CD4-positive, CD25-positive, alpha-beta regulatory T cell (primary cell): ENCODE measurements at regions not wholly inside any gene's neighbourhood (a gene's known extent, or its start where the extent isn't known, plus 50 kb on each side); places are given as distances from the start of the nearest gene placed in this dataset.
"Not testable (repeated sequence)": the region's sequence is repeated elsewhere in the genome, so short reads cannot be mapped to it uniquely, and the experiment has no call there.

Experiments used
- ATAC-seq, 2 donors: fragments of 150-1000 bp; cut with Tn5 transposase; one replicate each; pipeline ENCODE4 v1.10.0; 2021; ENCODE audit warnings: low read depth in 2 of 2, moderate number of reproducible peaks in 2 of 2, moderate library complexity in 1 of 2
- DNase-seq, 3 donors: peaks; one replicate each; pipeline versions ENCODE4 v3.0.0 to v3.0.0-alpha.2; 2012 to 2022; ENCODE audit warnings: mixed read lengths in 1 of 3
- H3K27ac ChIP-seq: one replicate; pipeline ENCODE4 v1.7.0; 2013; ENCODE audit warnings: mild to moderate bottlenecking, low read length; ENCODE audit not compliant: insufficient read depth, poor library complexity, severe bottlenecking
- H3K27me3 ChIP-seq: one replicate; pipeline ENCODE4 v1.7.0; 2013; ENCODE audit warnings: low read length; ENCODE audit not compliant: control insufficient read depth, insufficient read depth
- H3K36me3 ChIP-seq: one replicate; pipeline ENCODE4 v1.7.0; 2013; ENCODE audit warnings: mild to moderate bottlenecking, low read length, moderate library complexity; ENCODE audit not compliant: control insufficient read depth, insufficient read depth
- H3K4me1 ChIP-seq: 2 replicates; pipeline ENCODE4 v1.7.0; 2013; ENCODE audit warnings: mild to moderate bottlenecking, low read length; ENCODE audit not compliant: insufficient read depth, control insufficient read depth, poor library complexity, severe bottlenecking
- H3K4me3 ChIP-seq: one replicate; pipeline ENCODE4 v1.7.0; 2013; ENCODE audit warnings: low read depth, mild to moderate bottlenecking, low read length, moderate library complexity
- H3K9me3 ChIP-seq, 2 experiments: 1 replicate in 1 of 2; 2 replicates in 1 of 2; pipeline ENCODE4 v1.7.0; 2013; ENCODE audit warnings: low read length in 2 of 2, mild to moderate bottlenecking in 1 of 2, moderate library complexity in 1 of 2; ENCODE audit not compliant: control insufficient read depth in 2 of 2
- H3K27ac Mint-ChIP-seq, 3 donors: one replicate each; pipeline ENCODE4 v1.8.0; 2020 to 2022; ENCODE audit warnings: mild to moderate bottlenecking in 3 of 3, mixed read lengths in 3 of 3, moderate library complexity in 2 of 3
- H3K27me3 Mint-ChIP-seq: one replicate; pipeline ENCODE4 v1.8.0; 2022; ENCODE audit warnings: mild to moderate bottlenecking, mixed read lengths
- H3K36me3 Mint-ChIP-seq: one replicate; pipeline ENCODE4 v1.8.0; 2020; ENCODE audit warnings: mixed read lengths
- H3K4me1 Mint-ChIP-seq, 4 donors: one replicate each; pipeline ENCODE4 v1.8.0; 2020 to 2022; ENCODE audit warnings: mixed read lengths in 4 of 4, mild to moderate bottlenecking in 1 of 4
- H3K4me3 Mint-ChIP-seq, 4 donors: one replicate each; pipeline ENCODE4 v1.8.0; 2020 to 2022; ENCODE audit warnings: mild to moderate bottlenecking in 4 of 4, mixed read lengths in 4 of 4, moderate library complexity in 3 of 4
- H3K9me3 Mint-ChIP-seq, 7 donors: one replicate each; pipeline ENCODE4 v1.8.0; 2020 to 2022; ENCODE audit warnings: mixed read lengths in 7 of 7, mild to moderate bottlenecking in 3 of 7, moderate library complexity in 2 of 7

GRCh38 chr14:22491053-22491452, 98.0 kb downstream of the DAD1 start:
- Histone ChIP-seq H3K4me3 (peak overlapping the region; percentile 82), H3K27ac (peak overlapping the region; percentile 63)
- peak overlapping the region; percentile 93 to 99 (median 96) for H3K4me3 Mint-ChIP-seq
- not testable (repeated sequence) for ATAC-seq, H3K27me3 Mint-ChIP-seq, H3K36me3 ChIP-seq, H3K9me3 Mint-ChIP-seq, DNase-seq, H3K27me3 ChIP-seq, H3K9me3 ChIP-seq, H3K4me1 ChIP-seq
- H3K27ac Mint-ChIP-seq, result peak overlapping the region; percentile 83 to 99 (median 86)
- peaks cover 0 to 14% (median 0%) of the 10 kb centered on the region in 4 donors for H3K4me1 Mint-ChIP-seq
- peaks cover 38% of the 10 kb centered on the region for H3K36me3 Mint-ChIP-seq

DNA sequence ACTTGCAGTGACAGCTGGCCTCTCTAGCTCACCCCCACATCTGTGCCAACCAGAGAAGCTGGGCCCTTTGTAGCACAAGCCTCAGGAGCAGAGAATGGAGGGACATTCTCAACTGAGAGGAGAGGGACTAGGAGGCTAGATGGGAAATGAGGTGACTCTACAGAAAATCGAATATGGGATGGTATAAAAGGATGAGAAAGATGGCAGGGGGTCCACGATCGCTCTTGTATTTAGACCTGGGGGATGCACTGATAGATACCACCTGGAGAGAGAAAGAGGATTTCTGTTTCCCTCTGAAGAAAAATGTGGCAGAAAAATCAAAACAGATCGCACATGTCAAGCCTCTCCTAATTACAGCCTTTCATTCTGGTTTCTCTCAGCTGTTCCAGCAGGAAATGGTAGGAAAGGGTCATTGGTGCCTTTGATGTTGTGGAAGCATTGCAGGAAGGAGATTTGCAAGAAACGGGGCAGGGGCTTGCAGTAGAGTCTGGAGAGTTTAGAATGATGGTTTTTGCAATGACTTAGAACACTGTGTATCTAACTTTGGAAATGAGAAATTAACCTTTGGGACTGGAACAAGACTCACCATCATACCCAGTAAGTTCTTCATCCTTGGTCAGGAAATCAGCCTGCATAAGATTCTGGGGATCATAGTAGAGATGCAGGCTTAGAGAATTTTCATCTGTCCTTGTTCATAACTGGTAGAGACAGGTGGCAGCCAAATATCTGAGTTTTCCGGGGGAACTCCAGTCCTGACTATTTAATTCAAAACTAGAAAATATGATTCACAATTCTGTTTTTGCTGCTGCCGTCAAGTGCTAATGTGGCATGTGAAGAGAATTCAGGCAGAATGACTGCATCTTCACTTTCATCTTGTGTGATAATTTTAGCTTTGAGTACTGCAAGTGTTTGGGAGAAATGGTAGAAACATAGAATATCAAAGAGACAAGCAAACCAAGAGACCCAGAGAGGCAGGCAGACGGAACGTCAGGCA, 98.8 kb downstream of the DAD1 start:
- peak overlapping the region; percentile 93 to 99 (median 96) for H3K4me3 Mint-ChIP-seq
- ATAC-seq (no peak), DNase-seq (no peak)
- H3K36me3 Mint-ChIP-seq, result peaks cover 38% of the 10 kb centered on the region
- peak overlapping the region; percentile 83 to 99 (median 88) for H3K27ac Mint-ChIP-seq
- peak overlapping the region; percentile 63 for H3K27ac ChIP-seq
- H3K4me3 ChIP-seq, result peak overlapping the region; percentile 82
- peaks cover 0 to 14% (median 0%) of the 10 kb centered on the region in 4 donors for H3K4me1 Mint-ChIP-seq
- H3K27me3 ChIP-seq, result no peaks in the 10 kb centered on the region
- H3K9me3 Mint-ChIP-seq, result peaks cover 0 to 2% (median 0%) of the 10 kb centered on the region in 7 donors
- H3K27me3 Mint-ChIP-seq, result no peaks in the 10 kb centered on the region
- H3K36me3 ChIP-seq, result peaks cover 5% of the 10 kb centered on the region
- H3K9me3 ChIP-seq, result no peaks in the 10 kb centered on the region
- peaks cover 4% of the 10 kb centered on the region for H3K4me1 ChIP-seq

GRCh38 chr14:22489244-22489545, 99.8 kb downstream of the DAD1 start:
- Mint-ChIP-seq H3K27ac (peak overlapping the region; percentile 83 to 89 (median 88)), H3K9me3 (peaks cover 0 to 2% (median 0%) of the 10 kb centered on the region in 7 donors), H3K27me3 (no peaks in the 10 kb centered on the region), H3K36me3 (peaks cover 34% of the 10 kb centered on the region), H3K4me3 (peak overlapping the region; percentile 93 to 99 (median 96)), H3K4me1 (peaks cover 0 to 10% (median 0%) of the 10 kb centered on the region in 4 donors)
- Histone ChIP-seq H3K27ac (no peak overlapping the region), H3K9me3 (no peaks in the 10 kb centered on the region), H3K4me3 (peak overlapping the region; percentile 82), H3K36me3 (peaks cover 3% of the 10 kb centered on the region), H3K4me1 (peaks cover 4% of the 10 kb centered on the region), H3K27me3 (no peaks in the 10 kb centered on the region)
- ATAC-seq, result no peak
- DNase-seq, result no peak

GRCh38 chr14:22488522-22489243, 100.3 kb downstream of the DAD1 start:
- peak overlapping the region; percentile 83 to 95 (median 88) for H3K27ac Mint-ChIP-seq
- no peaks in the 10 kb centered on the region for H3K27me3 Mint-ChIP-seq
- peaks cover 30% of the 10 kb centered on the region for H3K36me3 Mint-ChIP-seq
- H3K36me3 ChIP-seq, result no peaks in the 10 kb centered on the region
- H3K4me3 Mint-ChIP-seq, result peak overlapping the region; percentile 93 to 99 (median 96)
- H3K9me3 ChIP-seq, result no peaks in the 10 kb centered on the region
- H3K4me1 ChIP-seq, result peaks cover 2% of the 10 kb centered on the region
- no peak for ATAC-seq
- peaks cover 0 to 7% (median 0%) of the 10 kb centered on the region in 4 donors for H3K4me1 Mint-ChIP-seq
- peaks cover 0 to 3% (median 0%) of the 10 kb centered on the region in 7 donors for H3K9me3 Mint-ChIP-seq
- peak overlapping the region; percentile 82 for H3K4me3 ChIP-seq
- no peak for DNase-seq
- peak overlapping the region; percentile 55 for H3K27ac ChIP-seq
- H3K27me3 ChIP-seq, result no peaks in the 10 kb centered on the region

DNA sequence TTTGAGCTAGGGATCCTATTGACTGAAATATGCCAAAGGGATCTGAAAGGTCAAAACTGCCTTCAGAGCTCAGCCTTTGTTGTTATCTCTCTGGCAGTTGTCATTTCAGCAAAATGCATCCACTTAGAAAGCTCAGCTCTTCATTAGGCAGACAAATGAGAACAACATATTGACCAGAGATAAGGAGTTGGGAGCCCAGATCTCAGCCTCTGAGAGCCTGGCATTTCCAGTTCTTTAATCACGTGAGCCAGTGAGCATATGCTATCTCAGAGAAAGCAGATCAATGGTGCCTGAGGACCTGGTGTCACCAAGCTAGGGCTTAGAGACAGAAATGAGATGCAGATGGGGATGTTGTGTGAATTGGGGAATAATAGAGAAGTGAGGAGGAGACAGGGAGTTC, 101.1 kb downstream of the DAD1 start:
- peak overlapping the region; percentile 55 for H3K27ac ChIP-seq
- Mint-ChIP-seq H3K9me3 (peaks cover 0 to 3% (median 0%) of the 10 kb centered on the region in 7 donors), H3K36me3 (peaks cover 26% of the 10 kb centered on the region), H3K27me3 (no peaks in the 10 kb centered on the region), H3K4me3 (peak overlapping the region; percentile 93 to 99 (median 96)), H3K27ac (peak overlapping the region in 2 of 3 donors; percentile 62 to 90), H3K4me1 (peaks cover 0 to 7% (median 0%) of the 10 kb centered on the region in 4 donors)
- H3K36me3 ChIP-seq, result no peaks in the 10 kb centered on the region
- H3K4me3 ChIP-seq, result peak overlapping the region; percentile 82
- no peaks in the 10 kb centered on the region for H3K4me1 ChIP-seq
- no peaks in the 10 kb centered on the region for H3K27me3 ChIP-seq
- no peaks in the 10 kb centered on the region for H3K9me3 ChIP-seq
- ATAC-seq, result no peak
- no peak for DNase-seq

- Mint-ChIP-seq H3K4me3 (peak overlapping the region; percentile 93 to 99 (median 96)), H3K36me3 (peaks cover 26% of the 10 kb centered on the region), H3K27me3 (no peaks in the 10 kb centered on the region), H3K4me1 (peaks cover 0 to 7% (median 0%) of the 10 kb centered on the region in 4 donors), H3K9me3 (peaks cover 0 to 3% (median 0%) of the 10 kb centered on the region in 7 donors), H3K27ac (peak overlapping the region in 2 of 3 donors; percentile 44 to 74)
- Histone ChIP-seq H3K4me1 (no peaks in the 10 kb centered on the region), H3K27ac (peak overlapping the region; percentile 55), H3K36me3 (no peaks in the 10 kb centered on the region), H3K27me3 (no peaks in the 10 kb centered on the region), H3K9me3 (no peaks in the 10 kb centered on the region), H3K4me3 (peak overlapping the region; percentile 82)
- ATAC-seq, result no peak
- no peak for DNase-seq
Observed at GRCh38 chr14:22487401-22487800, 101.6 kb downstream of the DAD1 start.

DNA sequence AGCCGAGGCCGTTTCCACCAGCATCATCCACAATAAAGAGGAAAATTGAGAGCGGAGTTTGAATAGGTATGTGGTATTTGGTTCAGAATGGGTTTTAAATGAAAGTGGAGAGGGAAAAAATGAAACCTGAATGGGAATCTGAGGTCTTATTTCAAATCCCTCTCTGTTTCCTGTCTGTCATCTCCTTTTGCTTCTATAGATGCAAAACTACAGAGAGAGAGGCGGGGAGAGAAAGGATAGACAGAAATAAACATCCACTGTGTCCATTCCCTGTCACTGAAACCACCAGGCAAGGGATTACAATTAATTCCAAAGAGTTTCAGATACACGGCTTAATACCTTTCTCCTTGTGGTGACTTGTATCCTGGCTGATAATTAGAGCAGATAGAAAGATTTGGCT, 102.3 kb downstream of the DAD1 start:
- Histone ChIP-seq H3K4me3 (peak overlapping the region; percentile 82), H3K36me3 (no peaks in the 10 kb centered on the region), H3K4me1 (no peaks in the 10 kb centered on the region), H3K27me3 (no peaks in the 10 kb centered on the region), H3K9me3 (no peaks in the 10 kb centered on the region), H3K27ac (peak overlapping the region; percentile 60)
- Mint-ChIP-seq H3K36me3 (peaks cover 22% of the 10 kb centered on the region), H3K4me1 (peaks cover 0 to 7% (median 0%) of the 10 kb centered on the region in 4 donors), H3K9me3 (peaks cover 0 to 3% (median 0%) of the 10 kb centered on the region in 7 donors), H3K27me3 (no peaks in the 10 kb centered on the region), H3K4me3 (peak overlapping the region; percentile 93 to 99 (median 96)), H3K27ac (peak overlapping the region in 2 of 3 donors; percentile 44 to 82)
- no peak for DNase-seq
- ATAC-seq, result no peak
